ENCODE measurements at regions not wholly inside any gene's neighbourhood (a gene's known extent, or its start where the extent isn't known, plus 50 kb on each side); places are given as distances from the start of the nearest gene placed in this dataset.
"Not testable (repeated sequence)": the region's sequence is repeated elsewhere in the genome, so short reads cannot be mapped to it uniquely, and the experiment has no call there.

DNA sequence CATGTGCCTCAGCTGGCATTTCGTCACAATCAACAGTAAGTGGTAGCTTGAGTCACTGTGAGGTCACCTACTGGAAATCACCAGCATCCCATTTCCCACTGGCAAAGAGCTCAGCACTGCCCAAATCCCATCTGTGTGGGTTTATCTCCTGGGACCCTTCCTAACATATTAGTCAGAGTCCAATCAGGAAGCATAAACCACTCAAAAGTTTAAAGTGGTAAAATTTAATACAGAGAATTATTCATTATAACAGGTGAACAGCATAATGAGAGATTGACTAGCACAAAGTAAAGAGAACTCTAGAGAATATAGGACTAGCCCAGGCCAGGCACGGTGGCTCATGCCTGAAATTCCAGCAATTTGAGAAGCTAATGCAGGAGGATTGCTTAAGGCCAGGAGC, 107.1 kb upstream of the TP53BP2 start:
- DNase-seq, result not testable (repeated sequence)

DNA sequence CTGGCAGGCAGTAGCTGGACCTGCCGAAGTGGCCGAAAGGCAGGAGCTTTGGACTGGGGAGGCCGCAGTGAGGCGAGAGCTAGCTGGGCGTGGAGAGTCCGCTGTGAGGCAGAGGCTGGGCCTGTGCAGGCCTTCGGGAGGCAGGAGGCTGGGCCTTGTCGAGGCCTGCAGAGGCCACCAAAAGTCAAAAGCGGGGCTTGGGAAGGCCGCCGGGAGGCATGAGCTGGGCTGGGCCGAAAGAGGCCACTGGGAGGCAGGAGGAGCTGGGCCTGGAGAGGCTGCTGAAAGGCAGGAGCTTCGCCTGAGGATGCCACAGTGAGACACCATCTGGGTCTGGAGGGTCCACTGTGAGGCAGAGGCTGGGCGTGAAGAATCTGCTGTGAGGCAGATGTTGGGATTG, 105.8 kb upstream of the TP53BP2 start:
- DNase-seq, result not testable (repeated sequence)

DNA sequence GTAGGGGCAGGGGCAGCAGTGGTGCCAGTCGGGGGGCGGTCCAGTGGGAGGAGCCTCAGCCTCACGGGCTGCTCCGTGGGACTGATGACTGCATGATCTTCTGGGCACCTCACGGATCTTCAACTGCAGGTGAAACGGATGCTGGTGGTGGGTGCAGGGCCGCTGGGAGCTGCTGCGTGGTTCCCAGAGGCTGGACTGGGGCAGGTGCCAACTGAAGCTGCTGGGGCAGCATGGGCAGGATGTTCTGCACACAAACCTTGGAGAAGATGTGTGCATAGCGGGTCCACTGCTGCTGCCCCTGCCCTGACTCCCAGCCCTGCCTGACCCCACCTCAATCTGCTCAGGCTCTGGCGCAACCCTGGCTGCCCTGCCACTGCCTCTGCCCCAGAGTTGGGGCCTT, 104.2 kb upstream of the TP53BP2 start:
- not testable (repeated sequence) for DNase-seq

DNA sequence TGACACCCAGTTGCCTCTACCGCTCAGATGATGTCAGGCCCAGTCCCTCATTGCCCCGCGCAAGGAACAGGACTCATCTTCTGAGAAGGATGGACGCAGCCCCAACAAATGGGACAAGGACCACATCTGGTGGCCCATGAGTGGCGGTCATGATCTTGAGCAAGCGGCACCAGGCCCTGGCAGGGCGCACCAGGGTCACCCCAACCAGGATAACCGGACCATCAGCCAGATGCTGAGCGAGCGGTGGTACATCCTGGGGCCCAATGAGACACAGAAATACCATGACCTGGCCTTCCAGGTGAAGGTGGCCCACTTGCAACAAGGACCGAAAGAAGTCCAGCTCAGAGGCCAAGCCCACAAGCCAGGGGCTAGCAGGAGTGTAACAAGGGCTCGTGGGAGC, 102.3 kb upstream of the TP53BP2 start:
- DNase-seq, result not testable (repeated sequence)

DNA sequence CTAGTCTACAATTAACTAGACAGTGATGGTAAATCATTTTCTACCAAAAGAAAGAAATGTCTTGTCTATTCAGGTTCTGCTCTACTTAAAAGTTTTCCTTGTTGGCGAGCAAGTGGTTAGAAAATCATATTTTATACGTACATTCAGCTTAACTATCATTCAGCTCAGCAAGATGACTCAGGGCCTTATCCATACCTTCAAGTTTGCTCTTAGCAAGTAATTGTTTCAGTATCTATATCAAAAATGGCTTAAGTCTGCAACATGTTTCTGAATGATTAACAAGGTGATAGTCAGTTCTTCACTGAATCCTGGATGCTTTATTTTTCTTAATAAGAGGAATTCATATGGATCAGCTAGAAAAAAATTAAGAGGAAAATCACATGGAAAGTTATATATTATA, 90.8 kb upstream of the TP53BP2 start:
- not testable (repeated sequence) for DNase-seq

DNA sequence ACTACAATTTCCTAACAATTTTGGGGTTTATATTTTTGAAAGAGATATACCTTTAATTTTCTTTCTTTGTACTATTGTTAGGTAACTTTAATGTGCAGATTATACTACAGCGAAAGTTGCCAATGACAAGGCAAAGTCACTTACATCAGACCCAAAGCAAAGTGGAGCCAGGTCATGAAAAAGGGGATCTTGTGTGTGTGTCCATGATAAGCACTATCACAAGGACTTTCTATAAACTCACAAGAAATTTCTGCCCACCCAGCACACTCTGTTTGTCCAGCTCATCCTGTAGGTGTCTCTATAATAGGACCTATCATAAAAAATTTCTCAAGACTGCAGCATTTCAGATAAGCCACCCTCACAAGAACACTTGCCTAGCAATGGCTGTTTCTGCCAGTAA, 85.7 kb upstream of the TP53BP2 start:
- not testable (repeated sequence) for DNase-seq

DNA sequence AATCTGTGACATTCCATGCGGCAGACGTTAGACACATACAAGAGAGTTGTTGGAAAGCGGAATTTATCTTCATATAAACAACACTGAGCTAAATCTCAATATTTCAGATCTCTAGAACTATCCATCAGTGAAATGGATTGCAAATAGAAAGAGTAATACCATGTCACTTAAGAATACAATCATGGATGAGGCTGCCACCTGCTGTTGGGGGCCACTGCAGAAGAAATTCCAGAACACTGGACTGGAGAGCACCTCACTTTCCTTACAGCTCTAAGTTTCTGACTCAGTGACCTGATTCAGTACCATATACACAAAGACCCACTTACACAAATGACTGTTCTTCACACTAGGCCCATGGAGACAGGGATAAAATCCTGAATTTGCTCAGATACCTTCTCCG, 75.1 kb upstream of the TP53BP2 start:
- DNase-seq, result not testable (repeated sequence)

DNA sequence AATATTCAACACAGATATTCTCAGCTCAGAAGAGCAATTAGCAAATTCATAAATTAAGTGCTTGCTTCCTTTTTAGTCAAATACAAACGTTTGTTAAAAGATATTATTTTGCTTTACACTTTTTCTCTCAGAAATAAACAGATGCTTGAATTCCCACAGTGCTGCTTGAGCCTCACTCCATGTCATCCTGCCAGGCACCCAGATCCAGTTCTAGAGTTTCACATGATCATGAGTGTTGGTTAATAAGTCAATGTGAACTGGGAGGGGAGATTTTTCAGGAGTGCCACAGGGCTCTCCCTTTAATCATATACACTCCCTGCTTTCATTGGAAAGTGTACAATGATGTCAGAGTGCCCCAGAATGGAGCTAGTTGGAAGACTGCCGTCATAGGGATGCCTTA, 69.7 kb upstream of the TP53BP2 start:
- DNase-seq, result not testable (repeated sequence)

DNA sequence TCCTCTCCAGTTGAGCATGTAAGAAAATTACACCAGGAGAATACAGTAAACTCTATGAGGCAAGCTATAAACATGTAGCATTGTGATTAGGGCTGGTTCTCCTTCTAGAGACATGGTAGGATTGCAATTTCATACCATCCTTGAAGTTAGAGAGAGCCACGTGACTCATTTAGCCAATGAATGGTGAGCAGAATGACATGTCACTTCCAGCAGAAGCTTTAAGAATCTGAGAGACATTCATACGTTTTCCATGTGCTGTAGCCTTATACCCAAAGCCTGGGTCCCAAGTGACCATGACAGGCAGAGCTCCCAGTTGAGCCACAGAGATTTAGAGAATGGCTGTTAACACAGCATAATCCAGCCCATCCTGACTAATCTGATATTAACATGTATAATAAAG, 68.0 kb upstream of the TP53BP2 start:
- DNase-seq, result not testable (repeated sequence)

DNA sequence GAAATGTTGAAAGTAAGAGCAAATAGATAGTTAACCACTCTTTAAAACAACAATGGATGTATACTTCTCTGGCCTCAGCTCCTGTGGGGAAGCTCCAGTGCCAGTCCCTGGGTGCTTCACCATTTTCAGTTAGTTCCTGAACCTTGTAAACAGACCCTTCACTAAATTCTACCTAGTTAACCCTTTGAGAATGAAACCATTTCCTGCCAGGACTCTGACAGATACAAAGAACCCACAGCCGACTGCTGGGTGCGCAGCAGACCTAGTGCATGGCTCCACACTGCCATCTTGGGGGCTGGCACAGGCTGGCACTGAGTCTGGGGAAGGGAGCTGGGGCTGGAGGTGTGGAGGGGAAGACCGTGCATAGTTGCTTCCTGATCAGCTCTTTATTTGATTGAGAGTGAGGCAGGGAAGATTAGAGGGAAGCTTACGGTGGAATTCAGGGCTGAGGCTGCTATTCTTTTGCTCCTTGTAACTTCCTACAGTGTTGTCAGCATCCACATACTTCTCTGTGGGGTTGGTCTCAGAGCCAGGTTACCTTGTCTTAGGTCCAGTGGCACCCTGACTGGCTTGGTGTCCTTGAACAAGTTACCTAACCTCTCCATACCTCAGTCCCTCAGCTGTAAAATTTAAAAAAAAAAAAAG, 62.3 kb upstream of the TP53BP2 start:
- DNase-seq, result not testable (repeated sequence)

DNA sequence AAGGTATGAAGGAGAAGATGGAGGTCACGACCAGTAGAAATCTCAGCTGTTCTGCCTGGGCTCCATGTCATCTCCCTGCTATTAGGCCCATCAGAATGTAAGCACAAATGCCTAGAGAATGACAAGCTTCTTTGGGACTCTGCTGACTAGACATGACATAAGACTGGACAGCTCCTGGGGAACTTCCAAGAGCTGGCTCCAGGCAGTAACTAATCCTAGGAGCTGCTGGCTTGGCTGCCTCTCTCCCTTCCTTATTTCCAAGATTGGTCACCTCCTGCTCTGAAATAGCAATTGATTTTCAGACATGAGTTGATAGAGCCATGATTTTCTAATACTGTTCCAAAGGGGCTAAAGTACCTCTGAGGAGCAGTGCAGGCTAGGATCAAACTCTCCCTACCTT, 57.5 kb upstream of the TP53BP2 start:
- not testable (repeated sequence) for DNase-seq

DNA sequence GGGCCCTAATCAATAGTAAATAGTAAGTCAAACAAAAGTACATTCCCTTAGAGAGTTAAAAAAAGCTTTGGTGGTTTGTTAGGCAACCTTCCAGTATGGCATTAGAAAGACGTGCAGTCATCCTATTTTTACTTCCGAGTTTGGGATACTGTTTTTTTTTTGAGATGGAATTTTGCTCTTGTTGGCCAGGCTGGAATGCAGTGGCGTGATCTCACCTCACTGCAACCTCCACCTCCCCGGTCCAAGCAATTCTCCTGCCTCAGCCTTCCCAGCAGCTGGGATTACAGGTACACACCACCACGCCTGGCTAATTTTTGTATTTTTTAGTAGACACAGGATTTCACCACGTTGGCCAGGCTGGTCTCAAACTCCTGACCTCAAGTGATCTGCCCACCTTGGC, 54.0 kb upstream of the TP53BP2 start:
- not testable (repeated sequence) for DNase-seq

DNA sequence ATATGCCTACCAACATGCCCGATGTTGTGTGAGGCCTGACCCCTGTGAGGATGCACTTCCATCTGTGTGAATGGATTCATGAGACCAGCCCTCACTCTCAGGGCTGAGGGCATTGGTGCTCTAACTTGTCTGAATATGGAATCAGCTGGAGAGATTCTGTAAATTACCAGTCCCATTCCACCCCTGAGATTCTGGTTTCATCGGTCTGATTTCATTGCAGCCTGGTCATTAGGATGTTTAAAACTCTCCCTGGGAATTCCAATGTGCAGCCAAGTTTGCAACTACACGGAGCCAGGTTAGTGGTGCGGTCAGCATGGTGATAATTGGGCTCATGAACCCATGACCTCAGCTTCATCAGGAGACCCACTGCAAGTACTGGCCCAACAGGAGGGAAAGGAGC, 51.4 kb upstream of the TP53BP2 start:
- DNase-seq, result not testable (repeated sequence)

DNA sequence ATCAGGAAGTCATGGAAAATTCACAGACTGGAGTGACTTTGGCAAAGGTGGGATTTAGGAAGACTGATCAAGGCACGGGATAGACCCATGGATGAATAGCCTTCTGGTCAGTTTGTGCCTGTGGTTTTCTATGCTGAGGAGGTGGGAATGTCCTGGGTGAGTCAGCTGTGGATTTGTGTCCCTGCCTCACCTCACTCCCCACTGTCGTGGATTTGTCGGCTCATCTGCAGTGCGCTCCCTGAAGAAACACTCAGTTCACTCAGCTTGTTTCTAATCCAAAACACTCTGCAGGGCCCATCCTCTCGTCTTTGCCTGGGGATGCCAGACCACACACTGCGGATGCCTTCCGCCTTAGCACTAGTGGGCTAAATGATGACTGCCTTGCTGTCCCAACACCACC, 50.2 kb upstream of the TP53BP2 start:
- not testable (repeated sequence) for DNase-seq

All from DMS153 (cell line).